K562 (cell line): ENCODE measurements at regions not wholly inside any gene's neighbourhood (a gene's known extent, or its start where the extent isn't known, plus 50 kb on each side); places are given as distances from the start of the nearest gene placed in this dataset.

ENCODE experiments used
- CBX2 ChIP-seq: fragments of 200-600 bp; sonication (generic); IDR thresholded peaks from one replicate; pipeline ENCODE4 v1.6.1; 2012; ENCODE audit warnings: mild to moderate bottlenecking, low read length, inconsistent platforms; ENCODE audit not compliant: insufficient read depth, poor library complexity, severe bottlenecking
- CTCF ChIP-seq, 3 experiments: IDR thresholded peaks in 2 of 3; conservative IDR thresholded peaks in 1 of 3; 2 replicates each; pipeline ENCODE4 v1.5.1; 2011 to 2012; ENCODE audit warnings: low read length in 3 of 3, mild to moderate bottlenecking in 3 of 3, control low read depth in 2 of 3, improper control_type of control experiment in 1 of 3, inconsistent platforms in 1 of 3, low read depth in 1 of 3, mixed read lengths in 1 of 3, moderate library complexity in 1 of 3; ENCODE audit not compliant: insufficient read depth in 2 of 3
- EZH2 ChIP-seq: IDR thresholded peaks from 2 replicates; pipeline ENCODE4 v1.6.1; 2012; ENCODE audit warnings: low read depth, mild to moderate bottlenecking, inconsistent platforms, low read length, borderline replicate concordance
- FOXO4 ChIP-seq: fragments of 450-650 bp; formaldehyde crosslinking; IDR thresholded peaks from 2 replicates; pipeline ENCODE4 v1.4.0; 2020; ENCODE audit warnings: mild to moderate bottlenecking, moderate library complexity
- HMGXB4 ChIP-seq: sonication (generic); formaldehyde crosslinking; IDR thresholded peaks from 2 replicates; pipeline ENCODE4 v1.8.1; 2023; ENCODE audit warnings: mild to moderate bottlenecking, missing genetic modification reagents
- MYBL2 ChIP-seq, 2 experiments: fragments of 450-650 bp in 1 of 2; sonication (generic) in 1 of 2; formaldehyde crosslinking in 1 of 2; IDR thresholded peaks; 2 replicates each; pipeline versions ENCODE4 v1.6.1 to v1.8.1; 2017 to 2022; ENCODE audit warnings: borderline replicate concordance in 1 of 2, inconsistent platforms in 1 of 2, low read depth in 1 of 2, mild to moderate bottlenecking in 1 of 2, missing genetic modification reagents in 1 of 2, moderate library complexity in 1 of 2
- POLR2A ChIP-seq: fragments of 450-650 bp; conservative IDR thresholded peaks from 2 replicates; pipeline ENCODE4 v1.6.1; 2016
- POLR2AphosphoS5 ChIP-seq: IDR thresholded peaks from 2 replicates; pipeline ENCODE4 v1.6.1; 2011; ENCODE audit warnings: mild to moderate bottlenecking, low read depth, low read length, moderate library complexity; ENCODE audit not compliant: control insufficient read depth, insufficient read depth
- PTBP1 ChIP-seq: fragments of 200-400 bp; formaldehyde crosslinking; IDR thresholded peaks from 2 replicates; pipeline ENCODE4 v1.6.1; 2017; ENCODE audit warnings: low read depth, low read length
- RAD21 ChIP-seq, 2 experiments: fragments of 250-450 bp in 1 of 2; fragments of 450-650 bp in 1 of 2; sonication (Bioruptor Pico) in 1 of 2; formaldehyde crosslinking in 1 of 2; IDR thresholded peaks in 1 of 2; conservative IDR thresholded peaks in 1 of 2; 2 replicates each; pipeline versions ENCODE4 v1.4.0 to v1.8.0; 2020 to 2022; ENCODE audit warnings: mild to moderate bottlenecking in 2 of 2, moderate library complexity in 1 of 2
- REST ChIP-seq, 2 experiments: fragments of 450-650 bp; formaldehyde crosslinking in 1 of 2; IDR thresholded peaks; 2 replicates each; pipeline versions ENCODE4 v1.4.0 to v1.6.1; 2014 to 2020; ENCODE audit warnings: mild to moderate bottlenecking in 2 of 2, borderline replicate concordance in 1 of 2, low read depth in 1 of 2
- TAF1 ChIP-seq: IDR thresholded peaks from 2 replicates; pipeline ENCODE4 v1.6.1; 2011; ENCODE audit warnings: mild to moderate bottlenecking, low read length, moderate library complexity; ENCODE audit not compliant: insufficient read depth, control insufficient read depth, severe bottlenecking; ENCODE audit errors: extremely low read depth
- USF2 ChIP-seq: sonication (generic); formaldehyde crosslinking; IDR thresholded peaks from 2 replicates; pipeline ENCODE4 v1.5.0; 2020; ENCODE audit warnings: missing genetic modification reagents
- ZBTB8A ChIP-seq: fragments of 450-650 bp; IDR thresholded peaks from 2 replicates; pipeline ENCODE4 v1.6.1; 2018; ENCODE audit warnings: mild to moderate bottlenecking, moderate library complexity; ENCODE audit not compliant: partially characterized antibody

GRCh38 chr20:11366660-11367059 is 551.0 kb upstream of the BTBD3 start:
- TF ChIP-seq CTCF (IDR thresholded peaks at IDR 0.05 in 2 of 3, conservative IDR thresholded peaks at IDR 0.05 in 1 of 3; ENCODE audit: insufficient read depth in 2 of 3, low read depth in 1 of 3, low read length in 3 of 3) (no peak), FOXO4 (no peak), POLR2A (no peak), TAF1 (no peak), MYBL2 (IDR thresholded peaks at IDR 0.05; ENCODE audit: low read depth) (no peak), MYBL2 (CRISPR knock-in tag; IDR thresholded peaks at IDR 0.05; ENCODE audit: borderline replicate concordance) (no peak), CBX2 (no peak), REST (IDR thresholded peaks at IDR 0.05; ENCODE audit: borderline replicate concordance) (no peak), REST (CRISPR knock-in tag; IDR thresholded peaks at IDR 0.05; ENCODE audit: low read depth) (no peak), EZH2 (no peak), POLR2AphosphoS5 (no peak), HMGXB4 (no peak), USF2 (CRISPR knock-in tag) (no peak), ZBTB8A (no peak), PTBP1 (no peak), RAD21 (CRISPR knock-in tag; conservative IDR thresholded peaks at IDR 0.05 in 1 of 2, IDR thresholded peaks at IDR 0.05 in 1 of 2) (no peak)
